Urothelium cell line (cell line): ENCODE measurements at regions not wholly inside any gene's neighbourhood (a gene's known extent, or its start where the extent isn't known, plus 50 kb on each side); places are given as distances from the start of the nearest gene placed in this dataset.
A peak's percentile ranks its signal among the peaks of the same experiment; 100 is the strongest.

Experiments
- DNase-seq: peaks from one replicate; pipeline ENCODE4 v3.0.0; 2011; ENCODE audit warnings: low spot score, mixed read lengths
- FAIRE-seq: peaks from 2 replicates; lab custom pipeline; 2011; peaks lifted over from hg19 to GRCh38; lab: Jason Lieb, UNC

- no peak for DNase-seq
- FAIRE-seq, result no peak
These were observed 965.4 kb downstream of the JRKL start for GRCh38 chr11:97355230-97355629.

GRCh38 chr11:97356144-97356543 lies 966.3 kb downstream of the JRKL start:
- no peak for DNase-seq
- FAIRE-seq, result no peak

GRCh38 chr11:97359016-97359415 lies 969.2 kb downstream of the JRKL start:
- DNase-seq (no peak), FAIRE-seq (no peak)

- DNase-seq, result peak; percentile 17
- FAIRE-seq, result no peak
These were observed 972.1 kb downstream of the JRKL start for GRCh38 chr11:97361812-97362378.

- FAIRE-seq (no peak), DNase-seq (no peak)
These were observed 973.5 kb downstream of the JRKL start for GRCh38 chr11:97363331-97363730.

GRCh38 chr11:97364047-97364446 lies 974.2 kb downstream of the JRKL start:
- FAIRE-seq (no peak), DNase-seq (peak; percentile 7)

GRCh38 chr11:97367406-97368083 lies 977.7 kb downstream of the JRKL start:
- FAIRE-seq, result no peak
- DNase-seq, result no peak

- DNase-seq (no peak), FAIRE-seq (no peak)
These were observed 999.5 kb downstream of the JRKL start for GRCh38 chr11:97389270-97389669.

GRCh38 chr11:97398246-97398645 lies 1008.4 kb downstream of the JRKL start:
- FAIRE-seq (no peak), DNase-seq (peak; percentile 24)

- DNase-seq, result no peak
- FAIRE-seq, result no peak
These were observed 1019.3 kb downstream of the JRKL start for GRCh38 chr11:97409141-97409540.

- no peak for FAIRE-seq
- DNase-seq, result no peak
These were observed 1025.0 kb downstream of the JRKL start for GRCh38 chr11:97414801-97415200.

GRCh38 chr11:97419729-97420128 lies 1029.9 kb downstream of the JRKL start:
- no peak for DNase-seq
- FAIRE-seq, result no peak

- FAIRE-seq (no peak), DNase-seq (no peak)
These were observed 1038.5 kb downstream of the JRKL start for GRCh38 chr11:97428247-97428790.

GRCh38 chr11:97430877-97431276 lies 1041.1 kb downstream of the JRKL start:
- no peak for DNase-seq
- FAIRE-seq, result no peak

- FAIRE-seq, result no peak
- no peak for DNase-seq
These were observed 1043.1 kb downstream of the JRKL start for GRCh38 chr11:97432926-97433325.

- DNase-seq (no peak), FAIRE-seq (no peak)
These were observed 1055.7 kb downstream of the JRKL start for GRCh38 chr11:97445561-97445960.

GRCh38 chr11:97451441-97451840 lies 1061.6 kb downstream of the JRKL start:
- DNase-seq (no peak), FAIRE-seq (no peak)

- no peak for FAIRE-seq
- peak; percentile 6 for DNase-seq
These were observed 1065.2 kb downstream of the JRKL start for GRCh38 chr11:97454988-97455387.

- DNase-seq, result no peak
- FAIRE-seq, result no peak
These were observed 1070.3 kb downstream of the JRKL start for GRCh38 chr11:97460091-97460490.

GRCh38 chr11:97461044-97461880 lies 1071.4 kb downstream of the JRKL start:
- FAIRE-seq, result no peak
- DNase-seq, result no peak

GRCh38 chr11:97461934-97462333 lies 1072.1 kb downstream of the JRKL start:
- DNase-seq (no peak), FAIRE-seq (no peak)

- FAIRE-seq (no peak), DNase-seq (no peak)
These were observed 1074.1 kb downstream of the JRKL start for GRCh38 chr11:97463891-97464290.
